K562 (cell line): ENCODE measurements at regions not wholly inside any gene's neighbourhood (a gene's known extent, or its start where the extent isn't known, plus 50 kb on each side); places are given as distances from the start of the nearest gene placed in this dataset.

Experiments
- ATAC-seq: fragments of 200-7000 bp; cut with Tn5 transposase; 3 replicates; pipeline ENCODE4 v1.9.1; 2020; ENCODE audit warnings: moderate library complexity
- BruUV-seq: library from RNA; stranded (reverse); fragments of 400-500 nt; replicated peaks from 2 replicates; lab custom pipeline; 2021; lab: Mats Ljungman, UMichigan
- CTCF ChIA-PET: fragments of 300-600 bp; formaldehyde crosslinking; extraction: SDS; loops from one replicate; lab custom pipeline; 2021; ENCODE audit warnings: low intra/inter-chr PET ratio; lab: Yijun Ruan, JAX
- POLR2A ChIA-PET: fragments of 300-600, 350-650 bp; sonication (Branson Sonifier 250); formaldehyde crosslinking; extraction: SDS; loops from one replicate; lab custom pipeline; 2021; ENCODE audit warnings: antibody characterized with exemption, inconsistent platforms; lab: Yijun Ruan, JAX
- DNase-seq, 4 experiments: peaks; one replicate each; pipeline versions ENCODE4 v3.0.0 to v3.0.0-alpha.2; 2011 to 2018; ENCODE audit warnings: low spot score in 3 of 4, mixed read lengths in 3 of 4; ENCODE audit errors: extremely low read depth in 1 of 4
- FAIRE-seq: peaks from 2 replicates; lab custom pipeline; 2011; peaks lifted over from hg19 to GRCh38; lab: Jason Lieb, UNC
- H2AFZ ChIP-seq: 2 replicates; pipeline ENCODE4 v1.6.0; 2011; ENCODE audit warnings: low read depth, low read length, control low read depth, inconsistent platforms
- H3K27ac ChIP-seq: fragments of 200-600 bp; 3 replicates; pipeline ENCODE4 v1.8.0; 2011; ENCODE audit warnings: low read depth, mild to moderate bottlenecking, control low read depth, inconsistent platforms, low read length, moderate library complexity, mixed read lengths; ENCODE audit errors: extremely low read depth
- H3K27me3 ChIP-seq, 2 experiments: fragments of 300-600 bp in 1 of 2; 2 replicates in 1 of 2; 3 replicates in 1 of 2; pipeline versions ENCODE4 v1.6.0 to v1.8.0; 2011; ENCODE audit warnings: inconsistent platforms in 2 of 2, low read length in 2 of 2, mild to moderate bottlenecking in 1 of 2, mixed read lengths in 1 of 2, moderate library complexity in 1 of 2; ENCODE audit not compliant: control insufficient read depth in 2 of 2, insufficient read depth in 2 of 2
- H3K36me3 ChIP-seq: fragments of 300-600 bp; 3 replicates; pipeline ENCODE4 v1.8.0; 2011; ENCODE audit warnings: mild to moderate bottlenecking, low read length, inconsistent platforms; ENCODE audit not compliant: control insufficient read depth, insufficient read depth
- H3K4me1 ChIP-seq, 2 experiments: fragments of 200-600 bp in 1 of 2; replicated peaks in 1 of 2; 2 replicates in 1 of 2; 3 replicates in 1 of 2; pipeline versions ENCODE4 v1.5.1 to v1.8.0; 2011; ENCODE audit warnings: inconsistent platforms in 2 of 2, low read length in 2 of 2, mild to moderate bottlenecking in 1 of 2, mixed read lengths in 1 of 2, moderate library complexity in 1 of 2; ENCODE audit not compliant: control insufficient read depth in 2 of 2, insufficient read depth in 2 of 2
- H3K4me2 ChIP-seq: 2 replicates; pipeline ENCODE4 v1.6.1; 2011; ENCODE audit warnings: low read length, control low read depth, inconsistent platforms, mixed read lengths; ENCODE audit not compliant: insufficient read depth
- H3K4me3 ChIP-seq: fragments of 200-600 bp; sonication (generic), shearing (Covaris generic); 2 replicates; pipeline ENCODE4 v1.5.1; 2016; ENCODE audit warnings: control low read depth, inconsistent platforms
- H3K79me2 ChIP-seq: fragments of 200-600 bp; 3 replicates; pipeline ENCODE4 v1.8.0; 2011; ENCODE audit warnings: low read length, inconsistent platforms; ENCODE audit not compliant: control insufficient read depth, insufficient read depth
- H3K9ac ChIP-seq, 2 experiments: 2 replicates each; pipeline versions ENCODE4 v1.6.0 to v1.6.1; 2011; ENCODE audit warnings: low read depth in 2 of 2, low read length in 2 of 2, control low read depth in 1 of 2, inconsistent platforms in 1 of 2, mild to moderate bottlenecking in 1 of 2, mixed read lengths in 1 of 2; ENCODE audit not compliant: insufficient read depth in 1 of 2
- H3K9me1 ChIP-seq: one replicate; pipeline ENCODE4 v1.6.0; 2011; ENCODE audit warnings: inconsistent platforms, mild to moderate bottlenecking, low read length, moderate library complexity; ENCODE audit not compliant: control insufficient read depth, insufficient read depth
- H3K9me3 ChIP-seq: replicated peaks from 2 replicates; pipeline ENCODE4 v1.5.1; 2011; ENCODE audit warnings: low read depth, low read length, inconsistent platforms; ENCODE audit not compliant: control insufficient read depth, insufficient read depth
- H4K20me1 ChIP-seq: replicated peaks from 2 replicates; pipeline ENCODE4 v1.6.1; 2011; ENCODE audit warnings: low read length, inconsistent platforms, mixed read lengths; ENCODE audit not compliant: control insufficient read depth, insufficient read depth
- CBX3 ChIP-seq, 2 experiments: IDR thresholded peaks; 1 replicate in 1 of 2; 2 replicates in 1 of 2; pipeline ENCODE4 v1.6.1; 2012; ENCODE audit warnings: inconsistent platforms in 2 of 2, low read length in 2 of 2, borderline replicate concordance in 1 of 2, control low read depth in 1 of 2
- HMG20B ChIP-seq: fragments of 250-450 bp; sonication (Bioruptor Pico); IDR thresholded peaks from 2 replicates; pipeline ENCODE4 v1.5.0; 2021; ENCODE audit warnings: mild to moderate bottlenecking
- ZC3H11A ChIP-seq: IDR thresholded peaks from 2 replicates; pipeline ENCODE4 v1.6.1; 2012; ENCODE audit warnings: low read depth, low read length, improper control_type of control experiment
- ZFP1 ChIP-seq: fragments of 450-650 bp; formaldehyde crosslinking; IDR thresholded peaks from 2 replicates; pipeline ENCODE4 v1.4.0; 2020; ENCODE audit warnings: mild to moderate bottlenecking, mixed read lengths
- ZNF644 ChIP-seq: fragments of 200-800 bp; sonication (Bioruptor generic); IDR thresholded peaks from 2 replicates; pipeline ENCODE4 v1.6.1; 2016; ENCODE audit warnings: low read depth, missing genetic modification characterization, missing compliant biosample characterization
- in situ Hi-C: fragments of 300-500 bp; cut with MboI; formaldehyde crosslinking; loops from 4 replicates; pipeline ENCODE4 v1.15.0; 2018; ENCODE audit warnings: inconsistent platforms, mixed read lengths
- intact Hi-C: fragments of 100-400 bp; cut with micrococcal nuclease; formaldehyde crosslinking; loops from 2 replicates; pipeline ENCODE4 v1.14.2; 2022
- TF ChIP-seq, protein P1 (sequence below): fragments of 450-650 bp; formaldehyde crosslinking; IDR thresholded peaks from 2 replicates; pipeline ENCODE4 v1.4.0; 2020; ENCODE audit warnings: mild to moderate bottlenecking, moderate library complexity
- TF ChIP-seq, protein P2 (sequence below): sonication (generic); formaldehyde crosslinking; IDR thresholded peaks from 2 replicates; pipeline ENCODE4 v1.8.0; 2022; ENCODE audit warnings: mild to moderate bottlenecking, missing genetic modification reagents

DNA sequence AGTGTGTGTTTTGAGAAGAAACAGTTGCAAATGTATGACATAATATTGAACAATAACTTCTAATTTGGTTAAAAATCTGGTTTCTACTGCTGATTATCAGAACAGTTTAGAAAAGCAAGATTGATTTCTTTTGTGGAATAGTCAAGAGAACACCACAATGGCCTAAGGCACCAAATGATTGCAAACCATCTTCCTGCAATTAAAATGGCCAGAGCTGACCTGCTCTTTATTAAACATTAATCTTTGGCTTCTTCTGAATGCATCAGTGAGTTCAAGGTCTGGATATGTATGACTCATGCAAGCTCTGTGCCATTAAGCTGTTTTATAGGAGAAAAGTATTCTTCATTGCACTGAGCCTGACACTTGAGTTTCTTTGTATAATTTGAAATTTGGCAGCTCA is 107.8 kb upstream of the PDHA2 start:
- no peak for DNase-seq
- intact Hi-C loops: no loop called here
- no peak overlapping the region for H3K4me3 ChIP-seq
- ChIA-PET CTCF (no interaction called here), POLR2A (no interaction called here)
- no peaks in the 10 kb centered on the region for H3K27me3 ChIP-seq
- in situ Hi-C loops: no loop called here
- no peaks in the 10 kb centered on the region for H4K20me1 ChIP-seq
- no peaks in the 10 kb centered on the region for H3K36me3 ChIP-seq
- no peak for FAIRE-seq
- H3K79me2 ChIP-seq: no peaks in the 10 kb centered on the region
- no TSS peak for BruUV-seq
- no peak overlapping the region for H3K4me2 ChIP-seq
- H3K9me3 ChIP-seq: no peaks in the 10 kb centered on the region
- H3K27ac ChIP-seq: no peak overlapping the region
- H2AFZ ChIP-seq: no peak overlapping the region
- H3K9me1 ChIP-seq: no peaks in the 10 kb centered on the region
- H3K4me1 ChIP-seq: no peaks in the 10 kb centered on the region
- no peak for ATAC-seq
- H3K9ac ChIP-seq: no peak overlapping the region
- TF ChIP-seq CBX3 (IDR thresholded peaks at IDR 0.05; ENCODE audit: borderline replicate concordance in 1 of 2, low read length in 2 of 2) (no peak), ZNF644 (tag) (no peak), ZC3H11A (no peak), ZFP1 (CRISPR knock-in tag) (no peak), HMG20B (CRISPR knock-in tag) (no peak)
- TF ChIP-seq, protein P1, sequence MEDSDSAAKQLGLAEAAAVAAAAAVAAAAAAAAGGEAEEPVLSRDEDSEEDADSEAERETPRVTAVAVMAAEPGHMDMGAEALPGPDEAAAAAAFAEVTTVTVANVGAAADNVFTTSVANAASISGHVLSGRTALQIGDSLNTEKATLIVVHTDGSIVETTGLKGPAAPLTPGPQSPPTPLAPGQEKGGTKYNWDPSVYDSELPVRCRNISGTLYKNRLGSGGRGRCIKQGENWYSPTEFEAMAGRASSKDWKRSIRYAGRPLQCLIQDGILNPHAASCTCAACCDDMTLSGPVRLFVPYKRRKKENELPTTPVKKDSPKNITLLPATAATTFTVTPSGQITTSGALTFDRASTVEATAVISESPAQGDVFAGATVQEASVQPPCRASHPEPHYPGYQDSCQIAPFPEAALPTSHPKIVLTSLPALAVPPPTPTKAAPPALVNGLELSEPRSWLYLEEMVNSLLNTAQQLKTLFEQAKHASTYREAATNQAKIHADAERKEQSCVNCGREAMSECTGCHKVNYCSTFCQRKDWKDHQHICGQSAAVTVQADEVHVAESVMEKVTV (CRISPR knock-in tag): no peak
- TF ChIP-seq, protein P2, sequence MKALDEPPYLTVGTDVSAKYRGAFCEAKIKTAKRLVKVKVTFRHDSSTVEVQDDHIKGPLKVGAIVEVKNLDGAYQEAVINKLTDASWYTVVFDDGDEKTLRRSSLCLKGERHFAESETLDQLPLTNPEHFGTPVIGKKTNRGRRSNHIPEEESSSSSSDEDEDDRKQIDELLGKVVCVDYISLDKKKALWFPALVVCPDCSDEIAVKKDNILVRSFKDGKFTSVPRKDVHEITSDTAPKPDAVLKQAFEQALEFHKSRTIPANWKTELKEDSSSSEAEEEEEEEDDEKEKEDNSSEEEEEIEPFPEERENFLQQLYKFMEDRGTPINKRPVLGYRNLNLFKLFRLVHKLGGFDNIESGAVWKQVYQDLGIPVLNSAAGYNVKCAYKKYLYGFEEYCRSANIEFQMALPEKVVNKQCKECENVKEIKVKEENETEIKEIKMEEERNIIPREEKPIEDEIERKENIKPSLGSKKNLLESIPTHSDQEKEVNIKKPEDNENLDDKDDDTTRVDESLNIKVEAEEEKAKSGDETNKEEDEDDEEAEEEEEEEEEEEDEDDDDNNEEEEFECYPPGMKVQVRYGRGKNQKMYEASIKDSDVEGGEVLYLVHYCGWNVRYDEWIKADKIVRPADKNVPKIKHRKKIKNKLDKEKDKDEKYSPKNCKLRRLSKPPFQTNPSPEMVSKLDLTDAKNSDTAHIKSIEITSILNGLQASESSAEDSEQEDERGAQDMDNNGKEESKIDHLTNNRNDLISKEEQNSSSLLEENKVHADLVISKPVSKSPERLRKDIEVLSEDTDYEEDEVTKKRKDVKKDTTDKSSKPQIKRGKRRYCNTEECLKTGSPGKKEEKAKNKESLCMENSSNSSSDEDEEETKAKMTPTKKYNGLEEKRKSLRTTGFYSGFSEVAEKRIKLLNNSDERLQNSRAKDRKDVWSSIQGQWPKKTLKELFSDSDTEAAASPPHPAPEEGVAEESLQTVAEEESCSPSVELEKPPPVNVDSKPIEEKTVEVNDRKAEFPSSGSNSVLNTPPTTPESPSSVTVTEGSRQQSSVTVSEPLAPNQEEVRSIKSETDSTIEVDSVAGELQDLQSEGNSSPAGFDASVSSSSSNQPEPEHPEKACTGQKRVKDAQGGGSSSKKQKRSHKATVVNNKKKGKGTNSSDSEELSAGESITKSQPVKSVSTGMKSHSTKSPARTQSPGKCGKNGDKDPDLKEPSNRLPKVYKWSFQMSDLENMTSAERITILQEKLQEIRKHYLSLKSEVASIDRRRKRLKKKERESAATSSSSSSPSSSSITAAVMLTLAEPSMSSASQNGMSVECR (CRISPR knock-in tag): no peak
